Neuronal stem cell (in vitro differentiated cells): ENCODE measurements at regions not wholly inside any gene's neighbourhood (a gene's known extent, or its start where the extent isn't known, plus 50 kb on each side); places are given as distances from the start of the nearest gene placed in this dataset.
A peak's percentile ranks its signal among the peaks of the same experiment; 100 is the strongest.

ENCODE experiments used
- DNase-seq: peaks from one replicate; pipeline ENCODE4 v3.0.0-alpha.2; 2013; ENCODE audit warnings: low spot score
- H2AFZ ChIP-seq: one replicate; pipeline ENCODE4 v1.6.1; 2013; ENCODE audit warnings: mild to moderate bottlenecking, low read length, inconsistent platforms
- H2AK5ac ChIP-seq: 2 replicates; pipeline ENCODE4 v1.6.1; 2013; ENCODE audit warnings: low read depth, mild to moderate bottlenecking, inconsistent platforms, low read length, moderate library complexity, mixed read lengths
- H2BK120ac ChIP-seq: 2 replicates; pipeline ENCODE4 v1.6.1; 2013; ENCODE audit warnings: low read depth, mild to moderate bottlenecking, inconsistent platforms, low read length, moderate library complexity, mixed read lengths
- H2BK12ac ChIP-seq: one replicate; pipeline ENCODE4 v1.6.1; 2013; ENCODE audit warnings: low read length, inconsistent platforms
- H2BK15ac ChIP-seq: 2 replicates; pipeline ENCODE4 v1.6.1; 2013; ENCODE audit warnings: mild to moderate bottlenecking, low read length, inconsistent platforms, mixed read lengths
- H2BK5ac ChIP-seq: one replicate; pipeline ENCODE4 v1.6.1; 2013; ENCODE audit warnings: inconsistent platforms, mild to moderate bottlenecking, low read length, moderate library complexity
- H3K14ac ChIP-seq: one replicate; pipeline ENCODE4 v1.6.1; 2013; ENCODE audit warnings: low read length, inconsistent platforms
- H3K18ac ChIP-seq: 2 replicates; pipeline ENCODE4 v1.6.1; 2013; ENCODE audit warnings: low read length, inconsistent platforms
- H3K23ac ChIP-seq: 2 replicates; pipeline ENCODE4 v1.6.1; 2013; ENCODE audit warnings: low read depth, mild to moderate bottlenecking, mixed read lengths, low read length, inconsistent platforms; ENCODE audit not compliant: poor library complexity
- H3K27ac ChIP-seq: replicated peaks from 3 replicates; pipeline ENCODE4 v1.5.1; 2013; ENCODE audit warnings: low read length, inconsistent platforms
- H3K27me3 ChIP-seq, 3 experiments: 2 replicates each; pipeline ENCODE4 v1.6.1; 2013; ENCODE audit warnings: low read length in 3 of 3, mild to moderate bottlenecking in 2 of 3, inconsistent platforms in 1 of 3, low read depth in 1 of 3, mixed read lengths in 1 of 3, moderate library complexity in 1 of 3; ENCODE audit not compliant: control insufficient read depth in 3 of 3, insufficient read depth in 3 of 3
- H3K36me3 ChIP-seq, 2 donors: replicated peaks in 1 of 2; 2 replicates each; pipeline ENCODE4 v1.6.1; 2013; ENCODE audit warnings: low read length in 2 of 2; ENCODE audit not compliant: control insufficient read depth in 2 of 2, insufficient read depth in 2 of 2
- H3K4ac ChIP-seq: 2 replicates; pipeline ENCODE4 v1.6.1; 2013; ENCODE audit warnings: inconsistent platforms, mild to moderate bottlenecking, low read length, moderate library complexity
- H3K4me1 ChIP-seq, 2 donors: 1 replicate in 1 of 2; 2 replicates in 1 of 2; pipeline ENCODE4 v1.6.1; 2013; ENCODE audit warnings: low read length in 2 of 2, low read depth in 1 of 2; ENCODE audit not compliant: control insufficient read depth in 2 of 2, insufficient read depth in 1 of 2
- H3K4me2 ChIP-seq: one replicate; pipeline ENCODE4 v1.6.1; 2013; ENCODE audit warnings: mild to moderate bottlenecking, low read length, inconsistent platforms; ENCODE audit not compliant: insufficient read depth, poor library complexity, severe bottlenecking
- H3K4me3 ChIP-seq, 2 donors: 2 replicates each; pipeline ENCODE4 v1.5.1; 2013; ENCODE audit warnings: low read length in 2 of 2, mild to moderate bottlenecking in 2 of 2, inconsistent platforms in 1 of 2, moderate library complexity in 1 of 2
- H3K79me1 ChIP-seq: one replicate; pipeline ENCODE4 v1.6.1; 2013; ENCODE audit warnings: low read depth, mild to moderate bottlenecking, inconsistent platforms, low read length, moderate library complexity
- H3K9ac ChIP-seq: one replicate; pipeline ENCODE4 v1.6.1; 2013; ENCODE audit warnings: mild to moderate bottlenecking, low read depth, low read length, inconsistent platforms; ENCODE audit not compliant: poor library complexity
- H3K9me3 ChIP-seq, 2 donors: replicated peaks in 1 of 2; 2 replicates each; pipeline versions ENCODE3 to v1.6.1; 2013; ENCODE audit warnings: low read length in 2 of 2, mild to moderate bottlenecking in 2 of 2, inconsistent platforms in 1 of 2, low read depth in 1 of 2, mixed read lengths in 1 of 2, moderate library complexity in 1 of 2; ENCODE audit not compliant: control insufficient read depth in 2 of 2, insufficient read depth in 1 of 2
- H4K8ac ChIP-seq: one replicate; pipeline ENCODE4 v1.6.1; 2013; ENCODE audit warnings: low read depth, mild to moderate bottlenecking, inconsistent platforms, low read length, moderate library complexity
- H4K91ac ChIP-seq: one replicate; pipeline ENCODE4 v1.6.1; 2013; ENCODE audit warnings: low read length, low read depth, mild to moderate bottlenecking, inconsistent platforms; ENCODE audit not compliant: poor library complexity
- WGBS, 2 donors: extraction: QIAGEN DNeasy Blood & Tissue Kit; methylation state at CpG; one replicate each; pipeline ENCODE4 v1.1.7; 2013; ENCODE audit warnings: missing lambda C conversion rate in 2 of 2, mixed read lengths in 1 of 2; ENCODE audit not compliant: insufficient read length in 2 of 2, insufficient replicate concordance in 1 of 2; ENCODE audit errors: extremely low coverage in 2 of 2; 5-methylcytosine and 5-hydroxymethylcytosine counted together

DNA sequence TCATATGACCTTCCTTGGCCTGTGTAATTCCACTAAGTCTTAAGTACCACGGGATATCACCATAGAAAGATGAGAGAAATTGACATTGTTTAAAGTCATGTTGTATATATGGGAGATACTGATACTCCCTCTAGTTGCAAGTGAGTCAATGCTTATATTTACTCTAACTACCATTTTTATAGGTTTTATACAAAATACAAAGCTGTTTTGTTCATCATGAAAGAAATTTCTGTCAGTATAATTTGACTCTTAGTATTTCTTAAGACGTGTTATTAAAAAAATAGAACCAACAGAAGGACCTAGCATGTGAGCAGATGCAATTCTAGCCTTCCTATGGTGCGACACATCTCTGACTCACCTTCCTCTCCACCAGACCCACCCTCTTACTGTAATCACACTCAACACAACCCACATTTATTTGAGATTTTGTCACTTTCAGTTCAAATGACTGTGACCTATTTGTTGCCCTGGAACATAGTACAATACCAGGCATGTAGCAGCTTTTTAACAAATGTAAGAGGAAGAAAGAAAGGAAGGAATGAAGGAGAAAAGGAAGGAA, 453.1 kb downstream of the CMPK2 start:
- no peak overlapping the region for H3K14ac ChIP-seq
- no peak overlapping the region for H2BK15ac ChIP-seq
- no peak overlapping the region for H3K23ac ChIP-seq
- H3K36me3 ChIP-seq = no peaks in the 10 kb centered on the region
- no peaks in the 10 kb centered on the region for H3K4me1 ChIP-seq
- H2BK120ac ChIP-seq = no peak overlapping the region
- H2AK5ac ChIP-seq = no peak overlapping the region
- no peak overlapping the region for H3K4ac ChIP-seq
- H3K27ac ChIP-seq = no peak overlapping the region
- H3K27me3 ChIP-seq = no peaks in the 10 kb centered on the region
- H3K4me3 ChIP-seq = no peak overlapping the region
- H4K91ac ChIP-seq = no peak overlapping the region
- no peak overlapping the region for H4K8ac ChIP-seq
- H2BK12ac ChIP-seq = no peak overlapping the region
- no peaks in the 10 kb centered on the region for H3K79me1 ChIP-seq
- no peak overlapping the region for H2BK5ac ChIP-seq
- H3K18ac ChIP-seq = no peak overlapping the region
- no peak for DNase-seq
- H3K9ac ChIP-seq = no peak overlapping the region
- H2AFZ ChIP-seq = no peak overlapping the region
- WGBS, 2 donors = no CpG with 5 or more reads among the region's 3 CpGs
- H3K9me3 ChIP-seq = peaks cover 0 to 7% of the 10 kb centered on the region in 2 donors
- no peak overlapping the region for H3K4me2 ChIP-seq

DNA sequence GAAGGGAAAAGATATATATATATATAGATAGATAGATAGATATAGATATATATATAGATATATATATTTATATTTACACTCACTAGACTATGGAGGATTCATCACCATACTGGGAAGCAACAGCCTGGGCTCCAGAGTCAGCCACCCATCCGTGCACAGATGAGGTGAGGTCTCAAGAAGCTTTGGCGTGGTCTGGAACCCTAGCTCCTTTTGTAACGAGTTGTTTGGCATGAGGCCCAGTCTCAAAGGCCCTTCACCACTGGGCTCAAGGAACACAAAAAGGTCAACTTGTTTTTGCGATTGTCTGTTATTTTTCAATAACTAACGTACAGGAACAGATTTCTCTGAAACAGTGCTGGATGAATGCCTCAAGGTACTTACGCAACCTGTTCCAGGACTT, 448.7 kb downstream of the CMPK2 start:
- peaks cover 0 to 7% of the 10 kb centered on the region in 2 donors for H3K9me3 ChIP-seq
- no peaks in the 10 kb centered on the region for H3K36me3 ChIP-seq
- no peaks in the 10 kb centered on the region for H3K79me1 ChIP-seq
- no peak overlapping the region for H2AFZ ChIP-seq
- H3K4me2 ChIP-seq = no peak overlapping the region
- no peak overlapping the region for H2BK15ac ChIP-seq
- no peak overlapping the region for H3K4ac ChIP-seq
- no peak overlapping the region for H3K27ac ChIP-seq
- no peak overlapping the region for H2BK5ac ChIP-seq
- no peak for DNase-seq
- H2AK5ac ChIP-seq = no peak overlapping the region
- H3K4me1 ChIP-seq = peaks cover 0 to 11% of the 10 kb centered on the region in 2 donors
- no peaks in the 10 kb centered on the region for H3K27me3 ChIP-seq
- no peak overlapping the region for H3K18ac ChIP-seq
- H3K4me3 ChIP-seq = no peak overlapping the region
- H4K8ac ChIP-seq = no peak overlapping the region
- no peak overlapping the region for H2BK120ac ChIP-seq
- H3K9ac ChIP-seq = no peak overlapping the region
- no peak overlapping the region for H4K91ac ChIP-seq
- WGBS, 2 donors = no CpG with 5 or more reads among the region's 6 CpGs
- no peak overlapping the region for H2BK12ac ChIP-seq
- no peak overlapping the region for H3K23ac ChIP-seq
- H3K14ac ChIP-seq = no peak overlapping the region

DNA sequence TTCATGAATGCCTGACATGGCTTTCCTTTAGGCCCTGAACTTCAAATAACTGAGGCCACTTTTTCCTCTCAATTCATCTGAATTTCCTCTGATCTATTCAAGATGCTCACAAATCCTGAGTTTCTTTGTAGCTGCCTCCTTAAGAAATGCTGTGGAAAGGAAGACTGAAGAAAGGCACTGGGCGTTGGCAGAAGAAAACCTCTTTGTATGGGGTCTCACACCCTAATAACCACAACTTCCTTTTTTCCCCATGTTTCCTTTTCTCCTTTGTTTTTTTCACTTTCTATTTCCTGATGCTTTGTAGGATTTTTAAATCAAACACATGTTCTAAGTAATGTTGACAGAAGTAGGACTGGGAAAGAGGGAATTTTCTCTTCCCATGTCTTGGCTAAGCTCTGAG, 447.4 kb downstream of the CMPK2 start:
- no peaks in the 10 kb centered on the region for H3K79me1 ChIP-seq
- no peak overlapping the region for H2BK5ac ChIP-seq
- no CpG with 5 or more reads among the region's 1 CpG for WGBS, 2 donors
- H4K91ac ChIP-seq = no peak overlapping the region
- H3K27me3 ChIP-seq = no peaks in the 10 kb centered on the region
- peak; percentile 17 for DNase-seq
- H3K4me1 ChIP-seq = peaks cover 0 to 15% of the 10 kb centered on the region in 2 donors
- no peak overlapping the region for H3K18ac ChIP-seq
- H2AK5ac ChIP-seq = no peak overlapping the region
- H2BK15ac ChIP-seq = no peak overlapping the region
- H3K4me3 ChIP-seq = no peak overlapping the region
- H3K14ac ChIP-seq = no peak overlapping the region
- H3K23ac ChIP-seq = no peak overlapping the region
- H3K9me3 ChIP-seq = peaks cover 0 to 7% of the 10 kb centered on the region in 2 donors
- peak overlapping the region; percentile 77 for H2AFZ ChIP-seq
- H4K8ac ChIP-seq = no peak overlapping the region
- H2BK120ac ChIP-seq = no peak overlapping the region
- no peaks in the 10 kb centered on the region for H3K36me3 ChIP-seq
- H3K4ac ChIP-seq = no peak overlapping the region
- no peak overlapping the region for H3K9ac ChIP-seq
- H3K4me2 ChIP-seq = no peak overlapping the region
- no peak overlapping the region for H3K27ac ChIP-seq
- H2BK12ac ChIP-seq = no peak overlapping the region

DNA sequence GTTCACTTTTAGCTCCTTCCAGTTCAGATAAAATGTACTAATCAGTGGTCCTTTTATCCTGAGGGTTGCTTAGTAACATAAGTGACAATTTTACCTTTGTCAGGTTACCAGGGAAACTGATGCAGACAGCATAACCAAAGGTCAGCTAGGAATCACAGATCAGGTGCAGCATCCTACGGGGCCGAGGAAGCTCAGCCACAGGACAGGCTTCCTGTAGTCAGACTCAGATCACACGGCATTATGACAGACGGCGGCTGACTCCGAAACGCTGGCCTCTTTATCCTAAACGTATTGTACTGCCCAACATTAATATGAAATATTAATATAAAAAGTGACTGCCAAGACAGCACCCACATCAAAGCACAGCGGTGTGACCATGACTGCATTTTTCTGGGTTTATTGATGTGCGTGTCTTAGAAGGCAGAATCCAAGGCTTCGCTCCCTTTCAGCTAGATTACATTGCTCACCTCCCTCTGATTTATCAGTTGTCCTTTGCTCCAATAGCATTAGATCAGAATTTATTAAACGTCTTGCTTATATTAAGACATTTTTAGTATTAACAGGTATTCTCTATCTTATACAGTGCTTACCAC, 444.5 kb downstream of the CMPK2 start:
- Histone ChIP-seq H3K23ac (no peak overlapping the region), H3K79me1 (no peaks in the 10 kb centered on the region), H3K4me2 (no peak overlapping the region), H3K4me3 (no peak overlapping the region), H3K36me3 (no peaks in the 10 kb centered on the region), H3K9me3 (peaks cover 0 to 2% of the 10 kb centered on the region in 2 donors), H2BK12ac (no peak overlapping the region), H4K91ac (no peak overlapping the region), H2BK15ac (no peak overlapping the region), H3K4me1 (peaks cover 0 to 23% of the 10 kb centered on the region in 2 donors), H3K4ac (no peak overlapping the region), H3K9ac (no peak overlapping the region), H3K14ac (no peak overlapping the region), H3K27me3 (no peaks in the 10 kb centered on the region), H2AFZ (no peak overlapping the region), H2AK5ac (no peak overlapping the region), H3K27ac (no peak overlapping the region), H4K8ac (no peak overlapping the region), H3K18ac (no peak overlapping the region), H2BK5ac (no peak overlapping the region), H2BK120ac (no peak overlapping the region)
- DNase-seq = no peak
- WGBS, 2 donors = no CpG with 5 or more reads among the region's 12 CpGs
